ENCODE measurements at regions not wholly inside any gene's neighbourhood (a gene's known extent, or its start where the extent isn't known, plus 50 kb on each side); places are given as distances from the start of the nearest gene placed in this dataset.

DNA sequence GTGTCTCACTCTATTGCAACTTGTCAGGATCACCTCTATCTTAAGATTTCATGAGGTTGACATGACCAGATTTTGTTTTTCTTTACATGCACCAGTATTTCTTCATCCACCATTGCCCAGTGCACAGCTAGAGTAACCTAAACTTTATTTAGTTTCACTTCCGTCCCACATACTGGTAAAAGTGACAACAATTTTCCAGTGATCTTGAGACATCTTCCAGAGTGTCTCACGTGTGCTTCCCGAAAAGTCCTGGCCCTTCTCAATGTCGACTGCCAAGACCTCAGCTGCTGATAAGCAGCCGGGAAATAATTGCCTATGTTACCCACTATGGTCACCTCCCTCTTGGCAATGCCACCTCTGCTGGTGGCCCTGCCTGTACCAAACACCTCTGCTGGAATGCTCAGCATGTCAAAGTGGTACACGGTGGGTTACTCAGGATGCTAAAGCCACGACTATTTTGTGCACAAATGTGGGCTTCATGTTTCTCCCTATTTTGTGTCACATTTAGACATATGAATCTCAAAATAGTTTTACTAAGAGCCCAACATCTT lies 379.7 kb upstream of the TGFBR2 start:
- no peaks in the 10 kb centered on the region for H3K79me1 ChIP-seq (ENCODE audit: low read depth, low read length)
- H3K27ac ChIP-seq (ENCODE audit: low read depth, low read length) = no peak overlapping the region
- no peak overlapping the region for H3K9ac ChIP-seq (replicated peaks in 1 of 4; ENCODE audit: extremely low read depth in 1 of 4, low read depth in 3 of 4, low read length in 3 of 4)
- FAIRE-seq (no peak), DNase-seq (ENCODE audit: low read depth in 1 of 2, low spot score in 2 of 2) (no peak)
- no peak overlapping the region for H2BK5ac ChIP-seq (ENCODE audit: low read depth, low read length)
- H3K79me2 ChIP-seq (ENCODE audit: control insufficient read depth in 1 of 2, insufficient read depth in 2 of 2, low read length in 2 of 2) = no peaks in the 10 kb centered on the region
- H3K27me3 ChIP-seq (replicated peaks in 1 of 4; ENCODE audit: control insufficient read depth in 3 of 4, extremely low read depth in 1 of 4, insufficient read depth in 3 of 4, low read length in 3 of 4) = no peaks in the 10 kb centered on the region
- H3K4ac ChIP-seq (replicated peaks; ENCODE audit: insufficient read length, low read depth, low read length) = no peak overlapping the region
- no peak overlapping the region for H3K23ac ChIP-seq (ENCODE audit: insufficient read length)
- no peak overlapping the region for H2BK15ac ChIP-seq (ENCODE audit: low read length)
- no peak overlapping the region for H3K56ac ChIP-seq (replicated peaks; ENCODE audit: insufficient read length, low read depth, low read length)
- H3K4me2 ChIP-seq (ENCODE audit: insufficient read depth in 1 of 2, low read depth in 2 of 2, low read length in 2 of 2) = no peak overlapping the region
- no peaks in the 10 kb centered on the region for H3K23me2 ChIP-seq (ENCODE audit: low read depth, low read length)
- WGBS, 2 experiments (ENCODE audit: extremely low coverage in 1 of 2, insufficient coverage in 1 of 2, insufficient read length in 1 of 2, insufficient replicate concordance in 2 of 2, low coverage in 1 of 2, low lambda C conversion rate in 2 of 2, missing lambda C conversion rate in 1 of 2) = 88% methylated on average over 7 of the region's 7 CpGs; no CpG with 5 or more reads in 1 of the 2 experiments
- H4K8ac ChIP-seq (ENCODE audit: extremely low read depth, insufficient read depth, low read length) = no peak overlapping the region
- H4K20me1 ChIP-seq (replicated peaks in 1 of 2; ENCODE audit: control insufficient read depth in 1 of 2, insufficient read depth in 2 of 2, low read length in 2 of 2) = no peaks in the 10 kb centered on the region
- no peak overlapping the region for H4K91ac ChIP-seq (replicated peaks; ENCODE audit: insufficient read length, low read length)
- no peak overlapping the region for H4K5ac ChIP-seq (ENCODE audit: insufficient read length, low read depth, low read length)
- H2AFZ ChIP-seq (ENCODE audit: low read length) = no peak overlapping the region
- H3K4me1 ChIP-seq (replicated peaks in 1 of 4; ENCODE audit: control insufficient read depth in 3 of 4, insufficient read depth in 4 of 4, low read length in 3 of 4) = no peaks in the 10 kb centered on the region
- no peak overlapping the region for H2BK120ac ChIP-seq (replicated peaks; ENCODE audit: low read depth, low read length)
- no peaks in the 10 kb centered on the region for H3K9me3 ChIP-seq (ENCODE audit: insufficient read depth in 2 of 2, low read depth in 1 of 2, low read length in 1 of 2)
- no peak overlapping the region for H2BK20ac ChIP-seq (ENCODE audit: low read length)
- H2BK12ac ChIP-seq (ENCODE audit: low read depth, low read length) = no peak overlapping the region
- H3K36me3 ChIP-seq (ENCODE audit: control insufficient read depth in 2 of 4, insufficient read depth in 4 of 4, low read length in 3 of 4) = no peaks in the 10 kb centered on the region
- POLR2A ChIA-PET (ENCODE audit: partially characterized antibody) = no interaction called here
- no peak overlapping the region for H3K18ac ChIP-seq (ENCODE audit: extremely low read depth, low read length)
- H2AK5ac ChIP-seq (ENCODE audit: low read depth, low read length) = no peak overlapping the region
- no peak overlapping the region for H3K4me3 ChIP-seq (ENCODE audit: extremely low read depth in 1 of 4, insufficient read depth in 2 of 4, low read depth in 3 of 4, low read length in 4 of 4)
- no peak overlapping the region for H3K14ac ChIP-seq (ENCODE audit: insufficient read length)
- CTCF ChIA-PET (ENCODE audit: partially characterized antibody) = interaction anchor here (0.8 kb wide), 1 partner anchor 31 kb away, joined by 3 read pairs; no protein-coding TSS in a partner anchor
- TF ChIP-seq EZH2 (IDR thresholded peaks at IDR 0.05; ENCODE audit: low read depth, low read length, severe bottlenecking) (no peak), JUN (IDR thresholded peaks at IDR 0.05; ENCODE audit: low read depth, low read length) (no peak), KDM5A (IDR thresholded peaks at IDR 0.05; ENCODE audit: low read length) (no peak), SUZ12 (IDR thresholded peaks at IDR 0.05; ENCODE audit: low read length) (no peak), RAD21 (IDR thresholded peaks at IDR 0.05 in 1 of 2, conservative IDR thresholded peaks at IDR 0.05 in 1 of 2; ENCODE audit: low read depth in 2 of 2, low read length in 2 of 2) (no peak), KDM1A (IDR thresholded peaks at IDR 0.05; ENCODE audit: borderline replicate concordance, low read length) (no peak), BCL11A (IDR thresholded peaks at IDR 0.05; ENCODE audit: low read depth in 2 of 2, low read length in 2 of 2) (no peak), TCF12 (IDR thresholded peaks at IDR 0.05; ENCODE audit: low read depth, low read length) (no peak), HDAC2 (IDR thresholded peaks at IDR 0.05; ENCODE audit: borderline replicate concordance in 1 of 2, low read depth in 2 of 2, low read length in 2 of 2) (no peak)
- TF ChIP-seq, protein P1, sequence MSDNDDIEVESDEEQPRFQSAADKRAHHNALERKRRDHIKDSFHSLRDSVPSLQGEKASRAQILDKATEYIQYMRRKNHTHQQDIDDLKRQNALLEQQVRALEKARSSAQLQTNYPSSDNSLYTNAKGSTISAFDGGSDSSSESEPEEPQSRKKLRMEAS (IDR thresholded peaks at IDR 0.05) = no peak
- TF ChIP-seq, protein P2, sequence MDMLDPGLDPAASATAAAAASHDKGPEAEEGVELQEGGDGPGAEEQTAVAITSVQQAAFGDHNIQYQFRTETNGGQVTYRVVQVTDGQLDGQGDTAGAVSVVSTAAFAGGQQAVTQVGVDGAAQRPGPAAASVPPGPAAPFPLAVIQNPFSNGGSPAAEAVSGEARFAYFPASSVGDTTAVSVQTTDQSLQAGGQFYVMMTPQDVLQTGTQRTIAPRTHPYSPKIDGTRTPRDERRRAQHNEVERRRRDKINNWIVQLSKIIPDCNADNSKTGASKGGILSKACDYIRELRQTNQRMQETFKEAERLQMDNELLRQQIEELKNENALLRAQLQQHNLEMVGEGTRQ (IDR thresholded peaks at IDR 0.05; ENCODE audit: low read length) = no peak
